SW480 (cell line): ENCODE measurements at regions not wholly inside any gene's neighbourhood (a gene's known extent, or its start where the extent isn't known, plus 50 kb on each side); places are given as distances from the start of the nearest gene placed in this dataset.
"Not testable (repeated sequence)": the region's sequence is repeated elsewhere in the genome, so short reads cannot be mapped to it uniquely, and the experiment has no call there.

ENCODE experiments used
- DNase-seq: peaks from one replicate; pipeline ENCODE4 v3.0.0-alpha.2; 2016; ENCODE audit warnings: low spot score

- DNase-seq, result no peak
Measured at GRCh38 chr2:240254337-240255164, 114.1 kb upstream of the OTOS start.

- no peak for DNase-seq
Measured at GRCh38 chr2:240255165-240255491, 114.7 kb upstream of the OTOS start.

GRCh38 chr2:240255811-240256703, 115.6 kb upstream of the OTOS start:
- DNase-seq, result peak; percentile 90

- DNase-seq, result no peak
Measured at GRCh38 chr2:240256704-240257637, 116.5 kb upstream of the OTOS start.

GRCh38 chr2:240257940-240258580, 117.6 kb upstream of the OTOS start:
- DNase-seq, result no peak

GRCh38 chr2:240258685-240259084, 118.2 kb upstream of the OTOS start:
- DNase-seq, result no peak

- DNase-seq, result no peak
Measured at GRCh38 chr2:240259201-240259923, 118.9 kb upstream of the OTOS start.

- DNase-seq, result no peak
Measured at GRCh38 chr2:240259924-240260529, 119.6 kb upstream of the OTOS start.

GRCh38 chr2:240260664-240261063, 120.2 kb upstream of the OTOS start:
- no peak for DNase-seq

- DNase-seq, result not testable (repeated sequence)
Measured at GRCh38 chr2:240262578-240262977, 122.1 kb upstream of the OTOS start.

GRCh38 chr2:240269380-240269779, 128.9 kb upstream of the OTOS start:
- no peak for DNase-seq

- no peak for DNase-seq
Measured at GRCh38 chr2:240269886-240270285, 129.4 kb upstream of the OTOS start.

GRCh38 chr2:240271716-240272341, 131.4 kb upstream of the OTOS start:
- DNase-seq, result no peak

GRCh38 chr2:240275386-240275785, 134.9 kb upstream of the OTOS start:
- no peak for DNase-seq

- no peak for DNase-seq
Measured at GRCh38 chr2:240277073-240277806, 136.8 kb upstream of the OTOS start.

GRCh38 chr2:240277807-240278522, 137.5 kb upstream of the OTOS start:
- no peak for DNase-seq

GRCh38 chr2:240278661-240279060, 138.2 kb upstream of the OTOS start:
- DNase-seq, result no peak

- no peak for DNase-seq
Measured at GRCh38 chr2:240280621-240281020, 140.2 kb upstream of the OTOS start.
